Muscle of leg (tissue), 3 donors: ENCODE measurements at regions not wholly inside any gene's neighbourhood (a gene's known extent, or its start where the extent isn't known, plus 50 kb on each side); places are given as distances from the start of the nearest gene placed in this dataset.

Experiments
- DNase-seq: peaks from one replicate; pipeline ENCODE4 v3.0.0; 2013
- H3K27ac ChIP-seq: one replicate; pipeline ENCODE4 v1.5.1; 2013; ENCODE audit warnings: mild to moderate bottlenecking, low read length, control low read depth
- H3K27me3 ChIP-seq: one replicate; pipeline ENCODE4 v1.6.1; 2013; ENCODE audit warnings: low read length; ENCODE audit not compliant: control insufficient read depth, insufficient read depth
- H3K36me3 ChIP-seq: one replicate; pipeline ENCODE4 v1.6.1; 2013; ENCODE audit warnings: low read length; ENCODE audit not compliant: control insufficient read depth, insufficient read depth
- H3K4me1 ChIP-seq: one replicate; pipeline ENCODE4 v1.6.1; 2013; ENCODE audit warnings: low read length; ENCODE audit not compliant: control insufficient read depth, insufficient read depth
- H3K4me3 ChIP-seq: one replicate; pipeline ENCODE4 v1.5.1; 2013; ENCODE audit warnings: low read length, control low read depth
- H3K9me3 ChIP-seq: replicated peaks from 2 replicates; pipeline ENCODE4 v1.6.1; 2013; ENCODE audit warnings: low read depth, low read length; ENCODE audit not compliant: control insufficient read depth
- WGBS: methylation state at CpG from one replicate; pipeline ENCODE4 v1.1.5; 2013; ENCODE audit warnings: missing lambda C conversion rate; ENCODE audit not compliant: insufficient coverage; 5-methylcytosine and 5-hydroxymethylcytosine counted together

GRCh38 chr13:105365021-105365550 is 1170.4 kb downstream of the EFNB2 start:
- DNase-seq: peak; percentile 94
- H3K36me3 ChIP-seq: no peaks in the 10 kb centered on the region
- no peak overlapping the region for H3K27ac ChIP-seq
- no peaks in the 10 kb centered on the region for H3K9me3 ChIP-seq
- no peaks in the 10 kb centered on the region for H3K27me3 ChIP-seq
- H3K4me3 ChIP-seq: no peak overlapping the region
- peaks cover 5% of the 10 kb centered on the region for H3K4me1 ChIP-seq
- WGBS: no CpG with 5 or more reads among the region's 3 CpGs

DNA sequence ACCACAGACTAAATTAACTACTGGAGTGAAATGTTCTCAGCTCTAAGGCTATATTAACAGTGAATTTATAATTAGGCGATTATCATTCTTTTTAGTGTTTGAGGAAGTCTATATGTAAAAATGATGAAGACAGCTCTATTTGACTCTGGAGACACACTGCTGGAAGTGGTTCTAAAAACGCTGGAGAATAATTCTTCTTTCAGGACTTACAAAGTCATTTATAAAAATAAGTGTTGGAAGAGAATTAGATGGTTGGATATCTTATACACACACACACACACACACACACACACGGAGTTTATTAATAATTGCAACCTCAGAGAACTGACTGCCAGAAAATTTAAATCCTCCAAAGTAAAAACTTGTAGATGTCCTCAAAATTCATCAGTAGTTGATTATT is 1171.3 kb downstream of the EFNB2 start:
- Histone ChIP-seq H3K27ac (peak overlapping the region; percentile 52), H3K36me3 (no peaks in the 10 kb centered on the region), H3K4me3 (no peak overlapping the region), H3K27me3 (no peaks in the 10 kb centered on the region), H3K4me1 (peaks cover 5% of the 10 kb centered on the region), H3K9me3 (no peaks in the 10 kb centered on the region)
- peak; percentile 55 for DNase-seq
- no CpG with 5 or more reads among the region's 3 CpGs for WGBS

GRCh38 chr13:105363261-105364190 is 1171.9 kb downstream of the EFNB2 start:
- Histone ChIP-seq H3K4me3 (no peak overlapping the region), H3K4me1 (peaks cover 5% of the 10 kb centered on the region), H3K27ac (peak overlapping the region; percentile 52), H3K27me3 (no peaks in the 10 kb centered on the region), H3K36me3 (no peaks in the 10 kb centered on the region), H3K9me3 (no peaks in the 10 kb centered on the region)
- peak; percentile 84 for DNase-seq
- 0% methylated on average over 2 of the region's 8 CpGs for WGBS

DNA sequence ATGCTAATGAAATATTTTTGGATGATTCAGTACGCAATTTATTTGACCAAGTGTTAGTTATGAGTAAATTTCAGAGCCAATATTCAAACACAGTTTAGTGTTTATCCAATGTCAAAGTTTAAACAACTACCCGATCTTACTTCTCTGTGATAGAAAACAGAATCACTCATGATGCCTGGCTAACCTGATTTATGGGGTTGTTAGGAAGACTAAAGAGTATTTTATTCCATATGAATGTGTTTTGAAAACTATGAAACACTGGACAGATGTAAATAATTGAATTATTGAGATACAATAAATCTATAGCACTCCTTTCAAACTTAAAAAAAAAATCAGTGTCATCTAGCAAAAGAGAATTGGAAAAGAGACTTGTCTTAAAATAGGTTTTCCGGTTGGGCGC is 1181.8 kb downstream of the EFNB2 start:
- Histone ChIP-seq H3K27me3 (no peaks in the 10 kb centered on the region), H3K9me3 (no peaks in the 10 kb centered on the region), H3K4me1 (no peaks in the 10 kb centered on the region), H3K27ac (no peak overlapping the region), H3K36me3 (no peaks in the 10 kb centered on the region), H3K4me3 (no peak overlapping the region)
- no peak for DNase-seq
- WGBS: 89% methylated on average over 2 of the region's 4 CpGs

GRCh38 chr13:105349082-105349723 is 1186.3 kb downstream of the EFNB2 start:
- Histone ChIP-seq H3K4me3 (no peak overlapping the region), H3K9me3 (no peaks in the 10 kb centered on the region), H3K27ac (no peak overlapping the region), H3K27me3 (no peaks in the 10 kb centered on the region), H3K36me3 (no peaks in the 10 kb centered on the region), H3K4me1 (no peaks in the 10 kb centered on the region)
- WGBS: no CpG with 5 or more reads among the region's 7 CpGs
- no peak for DNase-seq

- Histone ChIP-seq H3K36me3 (no peaks in the 10 kb centered on the region), H3K27ac (no peak overlapping the region), H3K27me3 (no peaks in the 10 kb centered on the region), H3K4me3 (no peak overlapping the region), H3K4me1 (no peaks in the 10 kb centered on the region), H3K9me3 (no peaks in the 10 kb centered on the region)
- no CpG with 5 or more reads among the region's 5 CpGs for WGBS
- no peak for DNase-seq
These were observed 1189.2 kb downstream of the EFNB2 start for GRCh38 chr13:105346141-105346775.

GRCh38 chr13:105345730-105346129 is 1189.7 kb downstream of the EFNB2 start:
- no peak overlapping the region for H3K27ac ChIP-seq

DNA sequence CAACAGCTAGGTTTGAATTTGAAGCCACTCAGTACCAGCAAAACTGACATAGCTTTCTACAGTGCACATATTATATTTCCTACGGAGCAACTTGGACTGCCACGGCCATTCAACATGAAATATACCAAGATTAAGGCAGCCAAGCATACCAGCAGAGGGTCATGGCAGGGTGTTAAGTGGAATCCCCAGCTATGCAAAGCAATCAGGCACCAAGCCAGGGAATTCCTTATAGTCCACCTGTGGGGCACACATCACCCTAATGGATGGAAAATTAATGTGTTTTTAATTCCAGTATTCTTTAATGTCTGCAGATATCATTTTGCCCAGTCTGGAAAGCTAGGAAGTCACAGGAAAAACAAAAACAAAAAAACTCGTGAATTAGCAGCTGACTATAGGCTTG is 1190.3 kb downstream of the EFNB2 start:
- Histone ChIP-seq H3K4me1 (no peaks in the 10 kb centered on the region), H3K27ac (no peak overlapping the region), H3K27me3 (no peaks in the 10 kb centered on the region), H3K9me3 (no peaks in the 10 kb centered on the region), H3K36me3 (no peaks in the 10 kb centered on the region), H3K4me3 (no peak overlapping the region)
- WGBS: no CpG with 5 or more reads among the region's 3 CpGs
- no peak for DNase-seq

More at GRCh38 chr13:105345730-105346129, 1189.7 kb downstream of the EFNB2 start:
- WGBS: 100% methylated on average over 1 of the region's 2 CpGs
- no peak for DNase-seq
- no peaks in the 10 kb centered on the region for H3K36me3 ChIP-seq
- no peaks in the 10 kb centered on the region for H3K27me3 ChIP-seq
- H3K4me3 ChIP-seq: no peak overlapping the region
- H3K9me3 ChIP-seq: no peaks in the 10 kb centered on the region
- H3K4me1 ChIP-seq: no peaks in the 10 kb centered on the region

GRCh38 chr13:105343134-105343806 is 1192.2 kb downstream of the EFNB2 start:
- H3K4me1 ChIP-seq: no peaks in the 10 kb centered on the region
- H3K4me3 ChIP-seq: no peak overlapping the region
- no peaks in the 10 kb centered on the region for H3K36me3 ChIP-seq
- no peak for DNase-seq
- no peaks in the 10 kb centered on the region for H3K9me3 ChIP-seq
- H3K27ac ChIP-seq: no peak overlapping the region
- 38% methylated on average over 2 of the region's 4 CpGs for WGBS
- no peaks in the 10 kb centered on the region for H3K27me3 ChIP-seq
